ENCODE measurements at regions not wholly inside any gene's neighbourhood (a gene's known extent, or its start where the extent isn't known, plus 50 kb on each side); places are given as distances from the start of the nearest gene placed in this dataset.

- TF ChIP-seq CTCF (IDR thresholded peaks at IDR 0.05) (no peak), POLR2A (IDR thresholded peaks at IDR 0.05) (no peak)
Measured at GRCh38 chr3:118527514-118528044, 507.1 kb downstream of the IGSF11 start.

Measured in thyroid gland (tissue), 4 donors.